K562 (cell line): ENCODE measurements at regions not wholly inside any gene's neighbourhood (a gene's known extent, or its start where the extent isn't known, plus 50 kb on each side); places are given as distances from the start of the nearest gene placed in this dataset.
A peak's percentile ranks its signal among the peaks of the same experiment; 100 is the strongest.

Experiments
- ATF4 ChIP-seq: fragments of 450-650 bp; formaldehyde crosslinking; IDR thresholded peaks from 2 replicates; pipeline ENCODE4 v1.4.0; 2022; ENCODE audit warnings: mild to moderate bottlenecking, moderate library complexity
- CTBP1 ChIP-seq: fragments of 450-650 bp; IDR thresholded peaks from 2 replicates; pipeline ENCODE4 v1.6.1; 2016; ENCODE audit warnings: borderline replicate concordance
- ELK3 ChIP-seq: fragments of 450-650 bp; formaldehyde crosslinking; IDR thresholded peaks from 2 replicates; pipeline ENCODE4 v1.4.0; 2020; ENCODE audit warnings: mild to moderate bottlenecking
- FOSL1 ChIP-seq: fragments of 200-800 bp; sonication (Bioruptor generic); conservative IDR thresholded peaks from 2 replicates; pipeline ENCODE4 v1.6.1; 2016; ENCODE audit warnings: missing genetic modification characterization, missing compliant biosample characterization
- GATAD2A ChIP-seq: fragments of 450-650 bp; IDR thresholded peaks from 2 replicates; pipeline ENCODE4 v1.6.1; 2017
- GTF2E2 ChIP-seq: fragments of 200-800 bp; sonication (Bioruptor generic); IDR thresholded peaks from 2 replicates; pipeline ENCODE4 v1.6.1; 2016; ENCODE audit warnings: missing genetic modification characterization, missing compliant biosample characterization
- HIVEP1 ChIP-seq: fragments of 250-450 bp; sonication (Bioruptor Pico); IDR thresholded peaks from 2 replicates; pipeline ENCODE4 v1.4.0; 2020; ENCODE audit warnings: mild to moderate bottlenecking
- KLF6 ChIP-seq: fragments of 250-450 bp; sonication (Bioruptor Pico); IDR thresholded peaks from 2 replicates; pipeline ENCODE4 v1.4.0; 2020; ENCODE audit warnings: mild to moderate bottlenecking, moderate library complexity, borderline replicate concordance
- L3MBTL2 ChIP-seq: fragments of 450-650 bp; IDR thresholded peaks from 2 replicates; pipeline ENCODE4 v1.6.1; 2016; ENCODE audit warnings: mild to moderate bottlenecking, moderate library complexity
- MAX ChIP-seq: sonication (generic); formaldehyde crosslinking; IDR thresholded peaks from 2 replicates; pipeline ENCODE4 v1.9.0; 2022; ENCODE audit warnings: mild to moderate bottlenecking, missing genetic modification reagents
- NR2C2 ChIP-seq, 2 experiments: fragments of 200-800 bp in 1 of 2; sonication (Bioruptor generic) in 1 of 2; sonication (generic) in 1 of 2; formaldehyde crosslinking in 1 of 2; IDR thresholded peaks; 2 replicates each; pipeline versions ENCODE4 v1.6.1 to v1.8.0; 2016 to 2022; ENCODE audit warnings: mild to moderate bottlenecking in 1 of 2, missing compliant biosample characterization in 1 of 2, missing genetic modification characterization in 1 of 2, missing genetic modification reagents in 1 of 2
- OTX1 ChIP-seq: fragments of 450-650 bp; formaldehyde crosslinking; IDR thresholded peaks from 2 replicates; pipeline ENCODE4 v1.4.0; 2022; ENCODE audit warnings: mild to moderate bottlenecking
- PCBP2 ChIP-seq: fragments of 200-400 bp; formaldehyde crosslinking; IDR thresholded peaks from 2 replicates; pipeline ENCODE4 v1.6.1; 2018; ENCODE audit warnings: low read length, low read depth, mild to moderate bottlenecking, moderate library complexity; ENCODE audit not compliant: poor library complexity, severe bottlenecking
- RBM25 ChIP-seq: fragments of 200-400 bp; formaldehyde crosslinking; IDR thresholded peaks from 2 replicates; pipeline ENCODE4 v1.6.1; 2018; ENCODE audit warnings: low read length, low read depth, moderate library complexity; ENCODE audit not compliant: severe bottlenecking
- SMAD4 ChIP-seq: fragments of 250-450 bp; sonication (Bioruptor Pico); conservative IDR thresholded peaks from 2 replicates; pipeline ENCODE4 v1.8.0; 2021; ENCODE audit warnings: inconsistent platforms, mild to moderate bottlenecking, moderate library complexity
- TCF15 ChIP-seq: fragments of 250-450 bp; sonication (Bioruptor Pico); IDR thresholded peaks from 2 replicates; pipeline ENCODE4 v1.8.0; 2022; ENCODE audit warnings: moderate library complexity, mild to moderate bottlenecking, inconsistent platforms
- ZBTB26 ChIP-seq: fragments of 450-650 bp; formaldehyde crosslinking; IDR thresholded peaks from 2 replicates; pipeline ENCODE4 v1.4.0; 2022; ENCODE audit warnings: missing genetic modification characterization
- ZFX ChIP-seq: sonication (generic); formaldehyde crosslinking; IDR thresholded peaks from 2 replicates; pipeline ENCODE4 v1.8.0; 2022; ENCODE audit warnings: mild to moderate bottlenecking, missing genetic modification reagents, moderate library complexity
- ZKSCAN8 ChIP-seq: fragments of 200-800 bp; sonication (Bioruptor generic); IDR thresholded peaks from 2 replicates; pipeline ENCODE4 v1.6.1; 2016; ENCODE audit warnings: missing genetic modification characterization, missing compliant biosample characterization
- ZNF134 ChIP-seq: fragments of 250-450 bp; sonication (Bioruptor Pico); conservative IDR thresholded peaks from 2 replicates; pipeline ENCODE4 v1.4.0; 2020
- ZNF280B ChIP-seq: fragments of 250-450 bp; sonication (Bioruptor Pico); IDR thresholded peaks from 2 replicates; pipeline ENCODE4 v1.5.1; 2021; ENCODE audit warnings: mild to moderate bottlenecking
- ZNF384 ChIP-seq: IDR thresholded peaks from 2 replicates; pipeline ENCODE4 v1.6.1; 2012; ENCODE audit warnings: low read depth, low read length, improper control_type of control experiment

- TF ChIP-seq GTF2E2 (tag), result 0 out of 2 replicates have a peak, but pooled peaks have one; percentile 43
- no peak for TF ChIP-seq TCF15
- TF ChIP-seq ZKSCAN8 (CRISPR knock-in tag), result peak; percentile 81; the same call in 1 of the 2 replicates
- TF ChIP-seq ZNF384, result peak; percentile 51; the same call in 1 of the 2 replicates
- TF ChIP-seq ZFX (CRISPR knock-in tag), result peak; percentile 60
- no peak for TF ChIP-seq RBM25
- TF ChIP-seq L3MBTL2, result peak; percentile 36; the same call in 1 of the 2 replicates
- no peak for TF ChIP-seq FOSL1
- TF ChIP-seq ATF4, result 0 out of 2 replicates have a peak, but pooled peaks have one; percentile 6
- TF ChIP-seq OTX1 (CRISPR knock-in tag), result peak; percentile 53; the same call in 1 of the 2 replicates
- TF ChIP-seq NR2C2 (CRISPR knock-in tag; IDR thresholded peaks at IDR 0.05), result no peak
- TF ChIP-seq NR2C2 (tag; IDR thresholded peaks at IDR 0.05), result peak; percentile 65
- 0 out of 2 replicates have a peak, but pooled peaks have one; percentile 35 for TF ChIP-seq ZBTB26 (CRISPR knock-in tag)
- peak; percentile 48; the same call in 1 of the 2 replicates for TF ChIP-seq HIVEP1
- no peak for TF ChIP-seq PCBP2
- 0 out of 2 replicates have a peak, but pooled peaks have one; percentile 11 for TF ChIP-seq CTBP1
- TF ChIP-seq ZNF280B (CRISPR knock-in tag), result no peak
- peak; percentile 56; the same call in 1 of the 2 replicates for TF ChIP-seq MAX
- TF ChIP-seq GATAD2A, result peak; percentile 65; the same call in 1 of the 2 replicates
- no peak for TF ChIP-seq ELK3 (CRISPR knock-in tag)
- TF ChIP-seq KLF6 (CRISPR knock-in tag), result peak; percentile 62
- TF ChIP-seq ZNF134 (CRISPR knock-in tag), result peak; percentile 45; the same call in 1 of the 2 replicates
- TF ChIP-seq SMAD4 (CRISPR knock-in tag), result peak; percentile 44
Measured at GRCh38 chr9:129412814-129413536, 207.9 kb downstream of the C9orf50 start (continued).
